ENCODE measurements at regions not wholly inside any gene's neighbourhood (a gene's known extent, or its start where the extent isn't known, plus 50 kb on each side); places are given as distances from the start of the nearest gene placed in this dataset.

- DNase-seq (ENCODE audit: low read depth): no peak
- TF ChIP-seq, protein P1, sequence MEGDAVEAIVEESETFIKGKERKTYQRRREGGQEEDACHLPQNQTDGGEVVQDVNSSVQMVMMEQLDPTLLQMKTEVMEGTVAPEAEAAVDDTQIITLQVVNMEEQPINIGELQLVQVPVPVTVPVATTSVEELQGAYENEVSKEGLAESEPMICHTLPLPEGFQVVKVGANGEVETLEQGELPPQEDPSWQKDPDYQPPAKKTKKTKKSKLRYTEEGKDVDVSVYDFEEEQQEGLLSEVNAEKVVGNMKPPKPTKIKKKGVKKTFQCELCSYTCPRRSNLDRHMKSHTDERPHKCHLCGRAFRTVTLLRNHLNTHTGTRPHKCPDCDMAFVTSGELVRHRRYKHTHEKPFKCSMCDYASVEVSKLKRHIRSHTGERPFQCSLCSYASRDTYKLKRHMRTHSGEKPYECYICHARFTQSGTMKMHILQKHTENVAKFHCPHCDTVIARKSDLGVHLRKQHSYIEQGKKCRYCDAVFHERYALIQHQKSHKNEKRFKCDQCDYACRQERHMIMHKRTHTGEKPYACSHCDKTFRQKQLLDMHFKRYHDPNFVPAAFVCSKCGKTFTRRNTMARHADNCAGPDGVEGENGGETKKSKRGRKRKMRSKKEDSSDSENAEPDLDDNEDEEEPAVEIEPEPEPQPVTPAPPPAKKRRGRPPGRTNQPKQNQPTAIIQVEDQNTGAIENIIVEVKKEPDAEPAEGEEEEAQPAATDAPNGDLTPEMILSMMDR (conservative IDR thresholded peaks at IDR 0.05; ENCODE audit: low read depth, low read length): no peak
- H3K4me3 ChIP-seq (ENCODE audit: low read length): no peak overlapping the region
Observed at GRCh38 chr5:104821606-104822005, 1259.0 kb upstream of the NUDT12 start.

GRCh38 chr5:104817127-104817526, 1254.5 kb upstream of the NUDT12 start:
- TF ChIP-seq, protein P1 (conservative IDR thresholded peaks at IDR 0.05; ENCODE audit: low read depth, low read length): no peak

GRCh38 chr5:104815212-104815611, 1252.6 kb upstream of the NUDT12 start:
- no peak overlapping the region for H3K4me3 ChIP-seq (ENCODE audit: low read length)
- TF ChIP-seq, protein P1 (conservative IDR thresholded peaks at IDR 0.05; ENCODE audit: low read depth, low read length): no peak
- no peak for DNase-seq (ENCODE audit: low read depth)

More at GRCh38 chr5:104817127-104817526, 1254.5 kb upstream of the NUDT12 start:
- H3K4me3 ChIP-seq (ENCODE audit: low read length): no peak overlapping the region
- no peak for DNase-seq (ENCODE audit: low read depth)

DNA sequence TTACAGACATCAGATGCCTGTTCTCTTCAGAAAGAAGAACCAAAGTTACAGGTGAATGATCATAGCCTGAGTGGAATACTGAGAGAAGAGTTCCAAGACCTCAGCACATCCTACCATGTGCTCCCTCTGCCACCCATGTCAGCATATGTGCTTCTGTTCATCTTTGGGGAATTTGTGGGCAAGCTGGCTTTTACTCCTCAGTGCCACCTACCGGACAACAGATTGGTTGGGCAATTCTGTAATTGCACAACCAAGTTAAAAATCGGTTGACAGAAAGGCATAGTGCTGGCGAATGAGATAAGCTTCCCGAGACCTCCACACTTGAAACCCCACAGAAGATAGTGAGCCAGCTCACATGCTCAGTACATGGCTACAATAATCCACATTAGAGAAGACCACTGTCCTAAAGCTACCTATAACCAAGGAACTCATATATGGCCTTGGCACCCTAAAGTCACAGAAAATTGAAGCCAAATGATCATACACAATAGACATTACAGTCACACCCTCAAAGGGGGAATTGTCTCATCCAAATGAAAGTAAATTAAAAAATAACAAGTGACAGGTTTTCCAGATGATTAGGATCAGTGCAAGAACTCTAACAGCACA, 1238.0 kb upstream of the NUDT12 start:
- TF ChIP-seq, protein P1 (conservative IDR thresholded peaks at IDR 0.05; ENCODE audit: low read depth, low read length): peak; percentile 10
- DNase-seq (ENCODE audit: low read depth): no peak

GRCh38 chr5:104793755-104794080, 1231.1 kb upstream of the NUDT12 start:
- DNase-seq (ENCODE audit: low read depth): no peak
- H3K4me3 ChIP-seq (ENCODE audit: low read length): no peak overlapping the region
- TF ChIP-seq, protein P1 (conservative IDR thresholded peaks at IDR 0.05; ENCODE audit: low read depth, low read length): no peak

More for the DNA sequence above, 1238.0 kb upstream of the NUDT12 start:
- H3K4me3 ChIP-seq (ENCODE audit: low read length): no peak overlapping the region

- TF ChIP-seq, protein P1 (conservative IDR thresholded peaks at IDR 0.05; ENCODE audit: low read depth, low read length): no peak
- no peak overlapping the region for H3K4me3 ChIP-seq (ENCODE audit: low read length)
- DNase-seq (ENCODE audit: low read depth): no peak
Observed at GRCh38 chr5:104793031-104793754, 1230.6 kb upstream of the NUDT12 start.

DNA sequence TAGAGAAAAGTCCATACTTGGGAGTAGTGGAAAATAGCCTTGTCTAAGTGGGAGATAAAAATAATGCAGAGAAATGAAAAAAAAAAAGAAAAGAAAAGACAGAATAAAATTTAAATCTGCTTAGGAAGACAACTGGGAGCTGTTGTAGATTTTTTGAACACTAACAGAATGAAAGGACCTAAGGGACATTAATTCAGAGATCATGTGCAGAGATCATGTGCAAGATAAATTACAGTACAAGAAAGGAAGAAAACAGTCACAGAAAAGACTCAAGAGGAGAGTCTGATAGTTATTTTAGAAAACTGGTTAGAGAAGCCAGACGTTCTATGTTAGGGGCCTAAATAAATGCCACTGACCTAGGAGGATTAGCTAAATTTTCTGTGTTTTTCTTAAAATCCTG, 1226.8 kb upstream of the NUDT12 start:
- DNase-seq (ENCODE audit: low read depth): no peak
- TF ChIP-seq, protein P1 (conservative IDR thresholded peaks at IDR 0.05; ENCODE audit: low read depth, low read length): no peak
- no peak overlapping the region for H3K4me3 ChIP-seq (ENCODE audit: low read length)
